HG03469 (cell line): ENCODE measurements at regions not wholly inside any gene's neighbourhood (a gene's known extent, or its start where the extent isn't known, plus 50 kb on each side); places are given as distances from the start of the nearest gene placed in this dataset.

ENCODE experiments used
- ATAC-seq: cut with Tn5 transposase; IDR thresholded peaks from one replicate; pipeline ENCODE4 v1.9.1; 2021; ENCODE audit warnings: mild to moderate bottlenecking, moderate library complexity, moderate number of reproducible peaks; ENCODE audit not compliant: unreplicated experiment

DNA sequence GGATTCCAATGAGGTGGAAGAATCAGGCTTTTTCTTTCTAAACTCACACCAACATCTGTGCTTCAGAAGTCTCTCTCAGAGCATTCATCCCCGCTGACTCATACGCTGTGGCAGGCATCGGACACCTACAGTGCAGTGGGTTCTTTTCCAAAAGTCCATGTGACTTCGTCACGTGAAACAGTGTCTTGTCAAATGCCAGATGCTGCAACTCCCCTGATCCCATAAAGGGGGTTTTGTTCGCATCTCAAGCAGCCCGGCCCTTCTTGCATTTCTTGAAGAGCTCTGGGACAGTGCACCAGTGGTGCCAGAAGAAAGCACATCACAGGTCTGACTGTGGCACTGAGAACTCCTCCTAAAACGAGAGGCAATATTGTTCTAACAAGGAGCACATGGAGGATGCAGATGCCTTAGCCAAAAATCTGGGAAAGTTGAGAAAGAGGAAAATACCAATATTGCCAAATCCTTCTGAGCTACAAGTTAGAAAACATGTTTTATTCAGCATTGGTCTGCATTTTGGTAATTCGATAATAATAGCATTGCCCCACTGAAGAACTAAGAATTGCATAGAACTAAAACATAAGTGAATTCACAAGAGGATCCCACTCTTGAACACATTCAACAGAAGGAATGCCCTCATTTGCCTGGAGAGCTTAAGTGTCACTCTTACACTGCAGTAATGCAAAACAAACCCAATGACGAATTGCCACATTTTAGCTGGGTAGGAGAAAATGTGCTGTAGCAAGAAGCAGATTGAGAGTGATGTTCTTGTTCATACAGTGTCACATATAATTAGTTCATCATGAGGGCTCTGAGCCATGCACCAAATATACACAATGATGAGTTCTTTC is 204.4 kb downstream of the CXCL12 start:
- no peak for ATAC-seq

DNA sequence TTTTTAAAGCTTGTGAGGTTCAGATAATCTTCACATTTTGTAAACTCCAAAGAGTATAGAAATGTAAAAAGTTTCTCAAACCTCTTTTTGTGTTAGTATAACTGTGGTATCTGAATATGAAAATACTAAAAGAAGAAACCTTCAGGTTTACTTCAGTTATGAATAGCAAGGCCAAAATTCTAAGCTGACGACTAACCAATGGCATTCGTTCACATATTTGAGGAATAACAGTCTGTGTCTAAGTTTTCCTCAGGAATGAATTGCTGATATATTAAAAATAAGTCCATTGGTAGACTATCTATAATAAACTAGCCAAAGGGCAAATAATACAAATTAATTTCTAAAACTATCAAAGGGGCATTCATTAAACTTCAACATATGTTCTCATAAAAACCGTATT is 206.0 kb downstream of the CXCL12 start:
- no peak for ATAC-seq

DNA sequence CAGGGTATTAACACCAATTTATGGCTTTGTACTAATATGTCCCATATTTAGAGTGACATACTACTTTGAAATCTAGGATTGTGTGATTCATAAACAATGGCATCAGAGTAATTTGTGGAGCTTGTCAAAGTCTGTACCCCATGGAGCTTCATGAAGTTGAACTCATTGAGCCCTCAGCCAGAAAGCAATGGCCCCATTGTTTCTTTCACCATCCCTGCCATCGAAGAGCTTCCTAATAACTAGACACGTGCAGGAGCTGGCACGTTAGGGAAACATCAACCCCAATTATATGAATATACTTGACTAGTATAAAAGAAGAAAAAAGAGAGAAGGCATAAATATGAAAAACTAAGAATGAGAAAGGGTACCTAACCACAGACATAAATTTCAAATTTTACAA is 206.6 kb downstream of the CXCL12 start:
- no peak for ATAC-seq

DNA sequence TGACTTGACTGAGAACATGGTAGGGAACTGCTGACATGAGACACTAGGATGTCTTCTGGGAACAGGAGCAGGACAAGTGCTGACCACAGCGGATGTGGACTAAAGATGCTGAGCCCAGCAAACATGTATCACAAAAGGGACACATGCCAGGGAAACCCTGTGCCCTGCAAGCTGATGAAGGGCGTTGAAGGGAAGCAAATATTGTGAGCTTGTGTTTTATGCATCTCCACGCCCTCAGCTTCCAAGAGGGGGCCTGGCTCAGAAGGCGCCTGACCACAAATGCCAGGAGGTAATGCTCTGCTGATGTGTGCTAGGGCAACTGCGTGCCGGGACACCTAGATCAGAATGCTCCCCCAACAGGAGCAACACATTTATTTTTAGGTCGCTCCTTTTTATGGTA is 207.3 kb downstream of the CXCL12 start:
- ATAC-seq = no peak

DNA sequence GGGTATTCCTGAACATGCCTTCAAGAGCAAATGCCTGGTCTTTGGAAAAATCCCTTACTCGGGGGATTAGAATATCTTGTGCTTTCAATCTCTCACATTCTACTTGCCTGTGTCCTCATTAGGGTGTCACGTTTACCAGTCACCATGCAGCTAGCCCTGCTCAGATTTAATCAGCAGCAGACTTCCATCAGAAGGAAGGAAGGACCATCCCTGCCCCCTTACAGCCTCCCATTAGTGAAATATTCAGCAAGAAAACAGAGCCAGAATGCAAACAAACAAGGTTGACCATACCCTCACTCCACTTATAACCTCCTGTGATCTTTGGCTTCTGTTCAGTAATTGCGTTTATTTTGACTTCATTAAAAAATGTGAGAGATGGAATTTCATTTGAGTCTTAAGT is 208.6 kb downstream of the CXCL12 start:
- no peak for ATAC-seq

DNA sequence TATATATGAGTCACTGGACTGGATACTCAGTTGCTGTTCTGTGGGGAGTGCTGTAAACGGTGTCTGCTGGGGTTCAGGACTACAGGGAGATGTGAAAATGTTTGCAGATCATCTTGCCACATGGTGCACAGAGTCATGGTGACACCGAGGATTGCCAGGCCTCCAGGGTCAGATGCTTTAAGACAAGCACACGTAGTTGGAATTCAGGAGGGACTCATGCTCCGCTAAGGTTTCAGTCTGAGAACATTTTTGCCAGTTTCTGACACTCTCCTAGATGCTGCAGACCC is 211.3 kb downstream of the CXCL12 start:
- no peak for ATAC-seq

DNA sequence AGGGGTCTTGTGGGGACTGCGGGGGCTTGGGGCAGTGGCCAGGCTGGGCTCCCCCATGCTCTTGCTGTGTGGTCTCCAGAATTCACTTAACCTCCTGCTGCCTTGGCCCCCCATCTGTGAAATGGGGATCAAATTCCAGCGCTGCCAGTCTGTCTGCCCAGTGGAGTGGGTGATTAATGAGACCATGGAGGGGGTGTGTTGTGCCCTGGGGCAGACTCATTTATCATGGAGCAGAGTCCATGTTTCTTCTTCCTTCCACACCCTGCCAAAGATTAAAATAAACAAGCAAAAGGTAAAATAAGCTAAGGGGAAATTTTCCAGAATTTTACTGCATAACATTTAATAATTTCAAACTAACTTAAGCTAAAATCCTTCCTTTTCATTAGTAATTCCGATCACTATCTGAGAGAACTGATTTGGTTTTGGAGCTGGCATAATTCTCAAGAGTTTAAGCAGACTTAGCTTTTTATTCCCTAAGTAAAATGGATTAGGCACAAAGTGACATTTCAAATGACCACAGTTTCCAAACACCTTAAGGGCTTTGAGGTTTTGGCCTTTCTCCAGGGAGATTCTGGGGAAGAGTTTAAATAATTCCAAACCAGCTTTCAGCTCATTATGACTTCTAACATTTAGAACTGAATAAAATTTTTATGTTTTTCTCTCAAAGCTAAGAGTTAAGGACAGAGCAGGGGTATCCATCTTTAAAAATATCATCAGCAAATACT is 211.9 kb downstream of the CXCL12 start:
- ATAC-seq = no peak

DNA sequence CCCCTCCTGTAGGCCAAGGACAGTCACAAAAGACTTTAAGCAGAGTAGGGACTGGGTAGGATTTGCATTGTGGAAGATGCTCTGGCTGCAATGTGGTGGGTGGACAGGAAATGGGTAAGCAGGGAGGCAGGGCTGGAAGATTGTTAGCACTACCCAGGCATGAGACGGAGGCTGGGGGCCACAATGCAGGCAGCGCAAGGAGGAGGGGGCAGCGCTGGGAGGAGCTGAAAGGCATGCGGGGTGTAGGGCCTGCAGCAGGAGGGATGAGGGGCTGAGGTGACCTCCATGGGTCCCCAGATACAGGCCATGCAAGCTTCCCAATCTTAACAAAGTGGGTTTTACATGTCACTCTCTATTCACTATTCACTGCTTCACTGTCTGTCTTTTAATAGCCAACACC is 213.1 kb downstream of the CXCL12 start:
- ATAC-seq = no peak

DNA sequence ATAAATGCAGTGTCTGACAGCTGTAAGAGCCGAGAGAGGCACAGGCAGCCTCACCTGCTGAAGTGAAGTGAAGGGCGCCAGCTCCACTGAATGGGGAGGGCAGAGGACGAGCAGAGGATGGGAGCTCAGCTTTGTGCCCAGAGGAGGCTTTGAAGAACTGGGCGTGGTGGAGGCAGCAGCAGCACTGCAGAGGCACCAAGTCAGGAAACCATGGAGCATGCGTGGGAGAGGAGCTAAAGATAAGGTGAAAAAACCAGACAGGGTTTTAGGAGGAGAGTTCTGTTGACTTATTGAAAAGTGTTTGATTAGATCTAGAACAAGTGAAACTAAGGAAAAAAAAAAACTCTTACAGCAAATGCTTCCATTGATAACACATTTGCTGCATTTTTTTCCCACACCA is 216.4 kb downstream of the CXCL12 start:
- ATAC-seq = no peak

DNA sequence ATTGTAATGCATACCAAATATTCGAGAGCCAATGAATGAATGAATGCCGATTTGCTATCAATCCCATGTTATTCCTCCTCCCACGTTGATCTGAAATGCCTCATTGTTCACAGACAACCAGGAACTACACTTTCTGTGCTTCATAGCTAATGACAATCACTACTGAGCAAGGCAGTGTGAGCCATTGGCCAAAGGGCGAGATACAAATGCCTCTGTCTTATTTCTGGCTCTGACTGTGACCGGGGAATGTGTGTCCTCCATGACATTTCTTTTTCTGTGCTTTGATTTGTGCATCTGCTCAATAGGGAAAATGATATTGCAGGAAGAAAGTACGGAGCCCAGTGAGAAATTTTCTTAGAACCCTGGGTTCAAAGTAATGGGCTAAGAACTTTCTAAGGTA is 217.1 kb downstream of the CXCL12 start:
- ATAC-seq = no peak

DNA sequence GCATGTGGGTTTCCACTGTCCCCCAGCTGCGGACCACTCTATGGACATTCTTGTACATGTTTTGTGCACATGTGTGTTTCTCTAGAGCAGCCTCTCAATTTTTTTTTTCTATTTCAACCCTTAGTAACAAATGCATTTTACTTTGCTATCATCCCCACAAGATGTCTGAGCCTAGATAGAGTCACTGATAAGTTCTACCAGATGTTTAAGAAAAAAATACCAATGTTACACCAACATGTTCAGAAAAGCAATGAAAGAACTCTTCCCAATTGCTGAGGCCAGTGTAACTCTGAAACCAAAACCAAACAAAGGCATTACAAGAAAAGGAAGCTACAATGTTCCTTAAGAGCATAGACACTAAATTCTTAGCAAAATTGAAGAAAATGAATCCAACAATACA is 218.5 kb downstream of the CXCL12 start:
- ATAC-seq = no peak

DNA sequence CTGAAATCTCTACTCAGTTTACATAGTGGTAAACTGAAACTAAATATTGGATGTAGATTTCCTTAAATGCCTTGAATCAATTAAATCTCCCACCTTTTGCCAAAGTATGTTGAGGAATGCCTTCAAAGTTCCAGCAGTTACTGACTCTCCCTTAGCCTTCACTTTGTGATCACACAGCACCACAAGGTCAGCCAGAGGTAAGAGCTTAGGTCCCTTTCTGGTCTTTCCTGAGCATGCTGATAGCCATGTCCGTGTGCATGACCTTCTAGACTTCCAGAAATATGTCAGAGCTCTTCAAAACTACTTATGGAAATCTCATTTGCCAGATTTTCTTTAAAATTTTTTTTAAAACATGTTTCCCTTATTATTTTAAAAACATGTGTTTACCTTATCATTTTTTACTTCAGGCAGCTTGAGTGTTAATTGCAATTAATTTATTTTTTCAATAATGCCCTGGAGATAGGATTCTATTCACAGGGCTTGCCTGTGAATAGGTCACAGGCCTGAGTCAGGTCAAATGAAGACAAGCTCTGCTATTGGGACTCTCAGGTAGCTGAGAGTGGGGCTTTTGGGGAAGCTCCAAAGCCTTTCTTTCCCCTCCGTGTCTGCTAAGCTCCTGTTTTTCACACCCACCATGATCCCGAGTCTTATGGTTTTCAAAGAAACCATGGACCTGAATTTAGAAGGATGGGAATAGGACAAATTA is 220.5 kb downstream of the CXCL12 start:
- ATAC-seq = no peak

DNA sequence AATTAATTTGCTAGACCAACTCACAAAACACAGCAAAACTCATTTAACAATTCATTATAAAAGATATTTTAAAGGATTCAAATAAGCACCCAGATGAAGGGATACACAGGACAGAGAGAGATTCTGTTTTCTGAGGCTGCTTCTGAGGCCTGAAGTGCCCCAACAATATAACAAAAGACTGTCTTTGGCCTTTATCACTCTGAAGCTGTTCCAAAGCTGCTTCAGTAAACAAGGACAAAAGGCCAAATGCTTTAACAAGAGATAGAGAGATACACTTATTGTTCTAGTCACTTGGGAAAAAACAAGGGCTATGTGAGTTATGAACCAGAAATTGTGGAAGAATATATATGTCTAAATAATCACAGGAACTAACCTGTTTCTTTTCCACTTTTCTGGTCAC is 223.7 kb downstream of the CXCL12 start:
- no peak for ATAC-seq

DNA sequence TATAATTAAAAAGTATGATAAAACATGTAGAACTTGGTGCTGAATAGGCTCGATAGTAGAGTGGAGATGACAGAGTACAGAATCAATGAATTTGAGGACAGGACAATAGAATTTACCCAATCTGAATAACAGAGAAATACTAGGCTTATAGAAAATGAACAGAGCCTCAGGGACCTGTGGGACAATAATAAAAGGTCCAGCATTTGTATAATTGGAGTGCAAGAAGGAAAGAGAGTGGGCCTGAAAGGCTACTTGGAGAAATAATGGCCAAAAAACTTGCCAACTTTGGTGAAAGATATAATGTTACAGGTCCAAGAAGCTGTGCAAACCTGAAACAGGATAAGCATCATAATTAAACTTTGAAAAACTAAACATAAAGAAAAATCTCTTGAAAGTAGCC is 227.3 kb downstream of the CXCL12 start:
- no peak for ATAC-seq

DNA sequence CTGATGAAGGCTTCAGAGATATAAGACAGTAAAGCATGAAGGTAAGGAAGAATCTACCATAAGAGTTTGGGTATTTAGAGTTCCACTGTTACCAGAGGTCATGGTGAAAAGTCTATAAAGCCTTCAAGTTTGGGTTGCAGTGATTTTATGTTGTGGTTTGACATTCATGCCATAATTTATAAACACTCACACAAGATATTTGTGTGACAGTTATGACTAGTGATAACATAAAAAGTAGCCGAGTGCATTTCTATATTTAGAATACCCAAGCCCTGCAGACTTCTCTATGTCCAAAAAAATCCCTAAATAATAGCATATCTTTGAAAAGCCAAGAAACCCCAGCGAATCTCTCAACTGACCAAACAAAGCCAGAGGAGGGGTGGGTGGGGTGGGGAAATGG is 229.9 kb downstream of the CXCL12 start:
- no peak for ATAC-seq

DNA sequence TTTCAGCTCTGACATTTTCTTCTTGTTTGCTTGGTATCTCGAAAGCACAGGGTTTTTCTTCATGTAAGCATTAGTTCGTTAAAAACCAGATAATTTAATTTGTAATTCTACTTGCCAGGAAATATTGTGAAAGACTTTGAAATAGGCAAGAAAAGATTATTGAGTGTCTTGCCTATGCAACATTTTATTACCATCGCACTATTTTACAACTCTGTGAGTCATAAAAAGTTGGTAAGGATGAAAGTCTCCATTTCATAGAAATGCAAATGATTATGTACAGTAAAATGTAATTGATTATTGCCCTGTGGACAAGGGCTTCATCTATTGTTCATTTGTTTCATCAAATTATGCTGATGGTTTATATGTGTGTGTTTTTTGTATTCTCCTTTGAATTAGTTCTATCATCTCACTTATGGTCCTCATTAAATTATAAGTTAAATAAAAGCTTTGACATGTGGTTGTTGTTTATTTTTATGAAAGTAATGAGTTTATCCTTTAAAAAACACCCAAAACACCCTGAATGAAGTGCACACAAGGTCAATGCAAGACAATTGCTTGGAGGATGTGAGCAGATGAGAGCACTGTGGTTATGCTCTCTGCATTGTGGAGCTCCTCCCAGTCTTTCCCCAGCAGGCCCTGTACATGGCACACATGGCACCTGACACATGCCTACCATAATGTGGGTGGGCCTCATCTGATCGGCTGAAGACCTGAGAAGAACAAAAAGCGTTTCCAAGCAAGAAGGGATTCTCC is 230.8 kb downstream of the CXCL12 start:
- no peak for ATAC-seq

DNA sequence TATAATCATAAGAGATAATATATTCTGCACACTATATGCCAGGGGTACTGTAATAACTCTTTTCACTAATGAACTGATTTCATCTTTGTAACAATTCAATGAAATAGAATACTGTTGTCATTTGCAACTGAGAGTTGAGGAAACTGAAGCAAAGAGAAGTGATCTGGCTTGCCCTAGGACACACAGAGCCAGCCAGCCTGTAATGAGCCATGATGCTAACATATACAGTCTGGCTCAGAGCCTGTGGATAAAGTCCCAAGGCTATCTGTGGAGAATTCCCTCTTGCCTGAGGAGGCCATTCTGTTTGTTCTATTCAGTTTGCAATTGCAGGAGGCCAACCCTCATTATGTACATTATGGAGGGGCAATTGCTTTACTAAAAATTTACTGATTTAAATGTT is 241.3 kb downstream of the CXCL12 start:
- no peak for ATAC-seq

DNA sequence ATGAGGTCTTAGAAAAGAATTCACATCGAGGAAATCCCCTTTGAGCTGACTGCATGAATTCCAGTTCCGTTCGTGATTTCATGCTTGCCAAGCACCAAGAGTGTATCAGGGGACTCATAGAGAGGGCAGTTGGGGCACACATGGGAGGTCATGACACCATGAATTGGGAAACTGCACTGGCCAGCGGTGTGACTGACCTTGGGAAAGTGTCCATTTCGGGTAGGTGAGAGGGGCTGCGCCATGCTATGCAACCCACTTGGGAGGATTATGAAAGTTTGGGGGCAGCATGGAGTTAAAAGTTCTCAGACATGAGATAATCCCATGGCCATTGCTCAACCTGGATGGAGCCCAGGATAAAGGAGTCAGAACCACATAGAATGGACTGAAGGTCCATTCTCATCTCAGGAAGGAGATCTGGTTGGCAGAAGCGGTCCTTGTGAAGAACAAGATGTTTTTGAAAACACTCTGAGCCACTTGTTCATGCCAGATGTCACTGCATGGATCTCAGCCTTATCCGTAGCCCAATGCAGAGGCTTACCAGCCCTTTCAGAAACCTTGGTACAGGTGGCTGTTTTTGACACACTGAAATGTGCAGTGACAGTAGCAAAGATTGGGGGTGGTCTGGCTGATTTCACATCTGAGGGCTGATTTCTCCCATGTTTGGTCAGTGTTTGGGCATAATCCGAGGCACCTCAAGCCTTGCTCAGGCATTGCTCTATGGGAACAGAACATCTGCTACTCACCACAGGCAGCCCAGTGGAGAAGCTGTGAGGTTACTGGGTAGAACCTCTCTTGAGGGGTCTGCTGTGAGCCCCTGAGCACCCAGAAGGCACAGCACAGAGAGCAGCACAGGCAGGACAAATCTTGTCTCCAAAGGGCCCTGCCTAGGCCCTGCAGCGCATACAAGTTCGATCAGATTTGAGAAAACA is 252.3 kb downstream of the CXCL12 start:
- ATAC-seq = no peak

DNA sequence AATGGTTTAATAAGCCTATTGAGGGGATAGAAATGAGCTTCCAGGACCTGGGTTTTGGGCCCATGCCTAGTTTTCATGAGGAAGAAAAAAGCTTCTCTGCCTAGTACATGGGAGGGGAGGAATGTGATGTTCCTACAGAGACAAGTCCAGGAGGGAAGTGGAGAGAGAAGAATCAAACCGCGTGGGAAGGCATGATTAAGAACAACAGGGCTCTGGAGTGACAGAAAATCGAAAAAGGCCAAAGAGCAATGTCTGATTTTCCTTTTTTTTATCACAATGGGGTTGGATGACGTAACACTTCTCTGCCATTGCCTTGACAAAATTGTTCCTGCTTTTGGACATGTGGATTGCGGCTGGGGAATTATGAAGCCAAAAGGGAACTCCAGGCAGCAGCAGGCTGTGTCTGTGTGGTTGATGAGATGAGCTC is 258.6 kb downstream of the CXCL12 start:
- ATAC-seq = no peak

DNA sequence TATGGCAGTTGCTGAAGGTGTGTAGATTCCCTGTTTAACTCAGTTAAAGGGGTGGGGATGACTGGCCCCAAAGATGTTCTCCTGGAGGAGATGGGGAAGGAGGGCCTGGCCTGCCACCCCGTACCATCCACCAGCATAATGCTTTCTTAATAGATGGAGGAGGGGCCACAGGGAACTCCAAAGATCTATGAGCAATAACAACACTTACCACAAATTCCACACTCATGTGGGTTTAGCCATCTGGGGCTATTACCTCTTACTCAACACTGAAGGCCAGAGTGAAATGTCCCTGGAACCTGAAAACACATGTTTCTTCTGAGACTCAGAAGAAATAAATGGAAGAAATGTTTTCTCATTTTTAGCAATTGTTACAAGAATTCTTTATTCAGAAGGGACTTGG is 259.0 kb downstream of the CXCL12 start:
- ATAC-seq = no peak
